IMR-90 (cell line): ENCODE measurements at regions not wholly inside any gene's neighbourhood (a gene's known extent, or its start where the extent isn't known, plus 50 kb on each side); places are given as distances from the start of the nearest gene placed in this dataset.
A peak's percentile ranks its signal among the peaks of the same experiment; 100 is the strongest.

ENCODE experiments used
- ATAC-seq: fragments of 200-7000 bp; cut with Tn5 transposase; 2 replicates; pipeline ENCODE4 v1.9.1; 2020; ENCODE audit warnings: low read depth, mild to moderate bottlenecking, moderate library complexity
- BruUV-seq: library from RNA; stranded (reverse); fragments of 400-500 nt; replicated peaks from 2 replicates; lab custom pipeline; 2021; lab: Mats Ljungman, UMichigan
- CTCF ChIA-PET: fragments of 300-600 bp; formaldehyde crosslinking; extraction: SDS; loops from one replicate; lab custom pipeline; 2021; ENCODE audit warnings: antibody characterized with exemption; lab: Yijun Ruan, JAX
- POLR2A ChIA-PET: fragments of 300-600 bp; sonication (Branson Sonifier 250); formaldehyde crosslinking; loops from one replicate; lab custom pipeline; 2022; ENCODE audit warnings: antibody characterized with exemption; ENCODE audit not compliant: unreplicated experiment; lab: Charles Lee
- DNase-seq: peaks from one replicate; pipeline ENCODE4 v3.0.0; 2013
- H2AFZ ChIP-seq: replicated peaks from 2 replicates; pipeline ENCODE3; 2013; ENCODE audit warnings: low read length, mild to moderate bottlenecking; ENCODE audit not compliant: poor library complexity
- H2AK5ac ChIP-seq: 2 replicates; pipeline ENCODE4 v1.6.1; 2013; ENCODE audit warnings: low read depth, low read length, inconsistent platforms
- H2AK9ac ChIP-seq: replicated peaks from 2 replicates; pipeline ENCODE3; 2013; ENCODE audit warnings: mild to moderate bottlenecking, low read depth, low read length, moderate library complexity; ENCODE audit not compliant: poor library complexity
- H2BK120ac ChIP-seq: 2 replicates; pipeline ENCODE4 v1.6.1; 2013; ENCODE audit warnings: low read depth, low read length, inconsistent platforms
- H2BK15ac ChIP-seq: 3 replicates; pipeline ENCODE4 v1.6.1; 2013; ENCODE audit warnings: low read depth, low read length, inconsistent platforms
- H2BK20ac ChIP-seq: 2 replicates; pipeline ENCODE4 v1.6.1; 2013; ENCODE audit warnings: low read depth, mild to moderate bottlenecking, inconsistent platforms, low read length, moderate library complexity
- H2BK5ac ChIP-seq: 2 replicates; pipeline ENCODE4 v1.6.1; 2013; ENCODE audit warnings: mild to moderate bottlenecking, low read depth, low read length, inconsistent platforms; ENCODE audit not compliant: poor library complexity, severe bottlenecking
- H3K14ac ChIP-seq: replicated peaks from 2 replicates; pipeline ENCODE4 v1.6.1; 2013; ENCODE audit warnings: low read depth, low read length, inconsistent platforms
- H3K18ac ChIP-seq: 2 replicates; pipeline ENCODE4 v1.6.1; 2013; ENCODE audit warnings: low read depth, low read length, control low read depth
- H3K23ac ChIP-seq: 2 replicates; pipeline ENCODE4 v1.6.1; 2013; ENCODE audit warnings: low read depth, low read length, inconsistent platforms
- H3K27ac ChIP-seq: 2 replicates; pipeline ENCODE4 v1.5.1; 2013; ENCODE audit warnings: mild to moderate bottlenecking, control low read depth, low read length; ENCODE audit not compliant: insufficient read depth
- H3K27me3 ChIP-seq: 2 replicates; pipeline ENCODE4 v1.6.1; 2013; ENCODE audit warnings: low read length; ENCODE audit not compliant: control insufficient read depth, insufficient read depth
- H3K36me3 ChIP-seq: 2 replicates; pipeline ENCODE4 v1.6.1; 2013; ENCODE audit warnings: low read length, mixed read lengths; ENCODE audit not compliant: control insufficient read depth, insufficient read depth
- H3K4ac ChIP-seq: 2 replicates; pipeline ENCODE4 v1.6.1; 2013; ENCODE audit warnings: low read depth, low read length, inconsistent platforms
- H3K4me1 ChIP-seq: 2 replicates; pipeline ENCODE4 v1.6.1; 2013; ENCODE audit warnings: low read length, mixed read lengths; ENCODE audit not compliant: control insufficient read depth, insufficient read depth
- H3K4me2 ChIP-seq: 2 replicates; pipeline ENCODE4 v1.6.1; 2013; ENCODE audit warnings: low read depth, mild to moderate bottlenecking, control low read depth, low read length, moderate library complexity
- H3K4me3 ChIP-seq: 2 replicates; pipeline ENCODE4 v1.5.1; 2013; ENCODE audit warnings: low read depth, mild to moderate bottlenecking, control low read depth, low read length, moderate library complexity; ENCODE audit not compliant: insufficient read depth
- H3K56ac ChIP-seq: 2 replicates; pipeline ENCODE4 v1.6.1; 2013; ENCODE audit warnings: low read length, inconsistent platforms; ENCODE audit not compliant: insufficient read depth; ENCODE audit errors: extremely low read depth
- H3K79me1 ChIP-seq, 2 experiments: 2 replicates each; pipeline ENCODE4 v1.6.1; 2013; ENCODE audit warnings: low read length in 2 of 2, inconsistent platforms in 1 of 2, low read depth in 1 of 2
- H3K9ac ChIP-seq: 2 replicates; pipeline ENCODE4 v1.6.1; 2013; ENCODE audit warnings: low read depth, low read length, control low read depth
- H3K9me1 ChIP-seq: 2 replicates; pipeline ENCODE4 v1.6.1; 2013; ENCODE audit warnings: low read length, inconsistent platforms; ENCODE audit not compliant: insufficient read depth
- H3K9me3 ChIP-seq: 2 replicates; pipeline ENCODE4 v1.6.1; 2013; ENCODE audit warnings: low read length; ENCODE audit not compliant: control insufficient read depth, insufficient read depth
- H4K20me1 ChIP-seq: 2 replicates; pipeline ENCODE4 v1.6.1; 2013; ENCODE audit warnings: low read length, inconsistent platforms; ENCODE audit not compliant: insufficient read depth
- H4K5ac ChIP-seq: 2 replicates; pipeline ENCODE4 v1.6.1; 2013; ENCODE audit warnings: mild to moderate bottlenecking, low read depth, low read length, control low read depth
- H4K8ac ChIP-seq, 2 experiments: 2 replicates each; pipeline ENCODE4 v1.6.1; 2013; ENCODE audit warnings: low read depth in 2 of 2, low read length in 2 of 2, control low read depth in 1 of 2, inconsistent platforms in 1 of 2
- H4K91ac ChIP-seq: 2 replicates; pipeline ENCODE4 v1.6.1; 2013; ENCODE audit warnings: low read depth, low read length, inconsistent platforms; ENCODE audit not compliant: insufficient read depth
- CEBPB ChIP-seq: IDR thresholded peaks from 2 replicates; pipeline ENCODE4 v1.6.1; 2012; ENCODE audit warnings: low read depth, low read length, improper control_type of control experiment
- CHD1 ChIP-seq: IDR thresholded peaks from 2 replicates; pipeline ENCODE4 v1.6.1; 2012; ENCODE audit warnings: low read depth, low read length, improper control_type of control experiment
- FOS ChIP-seq: fragments of 150-350 bp; IDR thresholded peaks from 2 replicates; pipeline ENCODE4 v1.6.1; 2016; ENCODE audit warnings: low read depth, low read length
- MAFK ChIP-seq: IDR thresholded peaks from 2 replicates; pipeline ENCODE4 v1.6.1; 2012; ENCODE audit warnings: low read depth, low read length, improper control_type of control experiment
- MAZ ChIP-seq: IDR thresholded peaks from 2 replicates; pipeline ENCODE4 v1.6.1; 2012; ENCODE audit warnings: low read depth, mild to moderate bottlenecking, low read length, improper control_type of control experiment, moderate library complexity, borderline replicate concordance
- MXI1 ChIP-seq: IDR thresholded peaks from 2 replicates; pipeline ENCODE4 v1.6.1; 2012; ENCODE audit warnings: low read depth, mild to moderate bottlenecking, low read length, moderate library complexity, borderline replicate concordance
- NFE2L2 ChIP-seq: fragments of 150-350 bp; IDR thresholded peaks from 2 replicates; pipeline ENCODE4 v1.6.1; 2016; ENCODE audit warnings: low read depth, mild to moderate bottlenecking, low read length
- POLR2A ChIP-seq: IDR thresholded peaks from 2 replicates; pipeline ENCODE4 v1.6.1; 2012; ENCODE audit warnings: mild to moderate bottlenecking, low read depth, low read length
- RAD21 ChIP-seq: IDR thresholded peaks from 2 replicates; pipeline ENCODE4 v1.6.1; 2012; ENCODE audit warnings: low read length, improper control_type of control experiment
- dilution Hi-C: fragments of 300-500 bp; cut with HindIII; formaldehyde crosslinking; loops from one replicate; pipeline ENCODE4 v1.14.3; 2018; ENCODE audit warnings: low sequenced_read_pairs; ENCODE audit not compliant: unreplicated experiment
- in situ Hi-C: fragments of 300-500 bp; cut with MboI; formaldehyde crosslinking; loops from 3 replicates; pipeline ENCODE4 v1.14.3; 2019; ENCODE audit warnings: low sequenced_read_pairs, inconsistent platforms, mixed read lengths
- intact Hi-C: fragments of 100-400 bp; cut with micrococcal nuclease; formaldehyde crosslinking; loops from 2 replicates; pipeline ENCODE4 v1.10.0; 2022
- TF ChIP-seq, protein P1 (sequence below): fragments of 150-350 bp; IDR thresholded peaks from 2 replicates; pipeline ENCODE4 v1.6.1; 2017; ENCODE audit warnings: mild to moderate bottlenecking, antibody characterized with exemption, low read length, low read depth
- TF ChIP-seq, protein P2 (sequence below): conservative IDR thresholded peaks from 2 replicates; pipeline ENCODE4 v1.5.1; 2012; ENCODE audit warnings: mild to moderate bottlenecking, low read depth, low read length, improper control_type of control experiment

DNA sequence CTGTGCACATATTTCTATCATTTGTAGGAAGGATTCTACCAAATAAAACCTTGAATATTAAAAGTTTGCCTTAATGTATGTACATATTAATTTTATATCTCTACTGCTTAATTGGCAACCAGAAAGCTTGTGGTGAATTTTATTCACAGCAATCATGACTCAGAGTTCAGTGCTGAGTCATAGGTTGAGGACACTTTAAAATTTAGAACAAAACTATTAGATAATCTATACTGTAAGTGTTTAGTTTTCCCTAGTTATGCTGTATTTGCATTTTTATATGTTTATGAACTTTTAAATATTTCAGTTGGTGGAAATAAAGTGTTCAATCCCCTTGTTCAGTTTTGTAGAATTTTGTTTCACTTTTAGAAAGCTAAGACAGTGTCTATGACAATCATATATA, 841.5 kb downstream of the KCNT2 start:
- Histone ChIP-seq H3K9me1 (no peaks in the 10 kb centered on the region), H2BK15ac (no peak overlapping the region), H2BK20ac (no peak overlapping the region), H2AFZ (no peak overlapping the region), H4K8ac (no peak overlapping the region), H4K20me1 (no peaks in the 10 kb centered on the region), H3K23ac (no peak overlapping the region), H3K9me3 (no peaks in the 10 kb centered on the region), H3K4me2 (no peak overlapping the region), H3K27me3 (no peaks in the 10 kb centered on the region), H3K18ac (no peak overlapping the region), H3K4me3 (no peak overlapping the region), H2BK120ac (no peak overlapping the region), H2BK5ac (no peak overlapping the region), H2AK5ac (no peak overlapping the region), H3K14ac (no peak overlapping the region), H2AK9ac (no peak overlapping the region), H3K9ac (no peak overlapping the region), H3K4ac (no peak overlapping the region), H3K4me1 (peaks cover 2% of the 10 kb centered on the region), H3K27ac (no peak overlapping the region), H3K79me1 (no peaks in the 10 kb centered on the region), H3K36me3 (no peaks in the 10 kb centered on the region), H3K56ac (no peak overlapping the region), H4K5ac (no peak overlapping the region), H4K91ac (no peak overlapping the region)
- in situ Hi-C loops: no loop called here
- intact Hi-C loops: no loop called here
- BruUV-seq: no TSS peak
- CTCF ChIA-PET: no interaction called here
- dilution Hi-C loops: no loop called here
- ATAC-seq (0 out of 2 replicates have a peak, but pooled peaks have one; percentile 42), DNase-seq (peak; percentile 43)
- no peak for TF ChIP-seq POLR2A
- TF ChIP-seq, protein P1, sequence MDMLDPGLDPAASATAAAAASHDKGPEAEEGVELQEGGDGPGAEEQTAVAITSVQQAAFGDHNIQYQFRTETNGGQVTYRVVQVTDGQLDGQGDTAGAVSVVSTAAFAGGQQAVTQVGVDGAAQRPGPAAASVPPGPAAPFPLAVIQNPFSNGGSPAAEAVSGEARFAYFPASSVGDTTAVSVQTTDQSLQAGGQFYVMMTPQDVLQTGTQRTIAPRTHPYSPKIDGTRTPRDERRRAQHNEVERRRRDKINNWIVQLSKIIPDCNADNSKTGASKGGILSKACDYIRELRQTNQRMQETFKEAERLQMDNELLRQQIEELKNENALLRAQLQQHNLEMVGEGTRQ: no peak
- TF ChIP-seq MAZ: no peak
- 0 out of 2 replicates have a peak, but pooled peaks have one; percentile 20 for TF ChIP-seq FOS
- TF ChIP-seq MXI1: no peak
- peak; percentile 30; the same call in 1 of the 2 replicates for TF ChIP-seq NFE2L2
- TF ChIP-seq, protein P2, sequence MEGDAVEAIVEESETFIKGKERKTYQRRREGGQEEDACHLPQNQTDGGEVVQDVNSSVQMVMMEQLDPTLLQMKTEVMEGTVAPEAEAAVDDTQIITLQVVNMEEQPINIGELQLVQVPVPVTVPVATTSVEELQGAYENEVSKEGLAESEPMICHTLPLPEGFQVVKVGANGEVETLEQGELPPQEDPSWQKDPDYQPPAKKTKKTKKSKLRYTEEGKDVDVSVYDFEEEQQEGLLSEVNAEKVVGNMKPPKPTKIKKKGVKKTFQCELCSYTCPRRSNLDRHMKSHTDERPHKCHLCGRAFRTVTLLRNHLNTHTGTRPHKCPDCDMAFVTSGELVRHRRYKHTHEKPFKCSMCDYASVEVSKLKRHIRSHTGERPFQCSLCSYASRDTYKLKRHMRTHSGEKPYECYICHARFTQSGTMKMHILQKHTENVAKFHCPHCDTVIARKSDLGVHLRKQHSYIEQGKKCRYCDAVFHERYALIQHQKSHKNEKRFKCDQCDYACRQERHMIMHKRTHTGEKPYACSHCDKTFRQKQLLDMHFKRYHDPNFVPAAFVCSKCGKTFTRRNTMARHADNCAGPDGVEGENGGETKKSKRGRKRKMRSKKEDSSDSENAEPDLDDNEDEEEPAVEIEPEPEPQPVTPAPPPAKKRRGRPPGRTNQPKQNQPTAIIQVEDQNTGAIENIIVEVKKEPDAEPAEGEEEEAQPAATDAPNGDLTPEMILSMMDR: no peak
- TF ChIP-seq RAD21: no peak
- no peak; the same call in 1 of the 2 replicates for TF ChIP-seq MAFK
- TF ChIP-seq CHD1: no peak
- TF ChIP-seq CEBPB: no peak
- POLR2A ChIA-PET: interaction anchor here (0.6 kb wide), 1 partner anchor 1028 kb away, joined by 3 read pairs; no protein-coding TSS in a partner anchor
